Mesodermal cell (in vitro differentiated cells): ENCODE measurements at regions not wholly inside any gene's neighbourhood (a gene's known extent, or its start where the extent isn't known, plus 50 kb on each side); places are given as distances from the start of the nearest gene placed in this dataset.

Experiments
- H3K27ac ChIP-seq: 2 replicates; pipeline ENCODE4 v1.7.0; 2013; ENCODE audit warnings: mild to moderate bottlenecking, low read depth, low read length, moderate library complexity; ENCODE audit not compliant: severe bottlenecking
- H3K36me3 ChIP-seq: 2 replicates; pipeline ENCODE4 v1.7.1; 2013; ENCODE audit warnings: mild to moderate bottlenecking, low read length, moderate library complexity; ENCODE audit not compliant: control insufficient read depth, insufficient read depth
- H3K4me1 ChIP-seq: one replicate; pipeline ENCODE4 v1.7.1; 2013; ENCODE audit warnings: mild to moderate bottlenecking, low read length; ENCODE audit not compliant: insufficient read depth, control insufficient read depth, poor library complexity, severe bottlenecking
- H3K4me3 ChIP-seq: 2 replicates; pipeline ENCODE4 v1.7.0; 2013; ENCODE audit warnings: low read length, control low read depth, mild to moderate bottlenecking; ENCODE audit not compliant: insufficient read depth, poor library complexity, severe bottlenecking; ENCODE audit errors: extremely low read depth
- H3K9me3 ChIP-seq: 2 replicates; pipeline ENCODE4 v1.7.1; 2013; ENCODE audit warnings: mild to moderate bottlenecking, low read length, moderate library complexity; ENCODE audit not compliant: control insufficient read depth
- WGBS, 2 experiments: methylation state at CpG; one replicate each; pipeline ENCODE4 v1.1.5; 2013; ENCODE audit warnings: missing lambda C conversion rate in 2 of 2; ENCODE audit not compliant: insufficient coverage in 2 of 2; 5-methylcytosine and 5-hydroxymethylcytosine counted together

GRCh38 chr6:12383448-12383847 lies 93.3 kb downstream of the EDN1 start:
- 75 to 100% methylated on average over 1 to 3 of the region's 3 CpGs for WGBS, 2 experiments
- H3K36me3 ChIP-seq = no peaks in the 10 kb centered on the region
- no peak overlapping the region for H3K27ac ChIP-seq
- H3K4me1 ChIP-seq = no peaks in the 10 kb centered on the region
- H3K9me3 ChIP-seq = no peaks in the 10 kb centered on the region
- no peak overlapping the region for H3K4me3 ChIP-seq

- no CpG with 5 or more reads among the region's 2 CpGs for WGBS, 2 experiments
- Histone ChIP-seq H3K9me3 (no peaks in the 10 kb centered on the region), H3K27ac (no peak overlapping the region), H3K36me3 (no peaks in the 10 kb centered on the region), H3K4me1 (no peaks in the 10 kb centered on the region), H3K4me3 (no peak overlapping the region)
Observed at GRCh38 chr6:12384357-12384912, 94.3 kb downstream of the EDN1 start.

- WGBS, 2 experiments = 100% methylated on average over 1 of the region's 3 CpGs
- Histone ChIP-seq H3K4me3 (no peak overlapping the region), H3K27ac (no peak overlapping the region), H3K9me3 (no peaks in the 10 kb centered on the region), H3K4me1 (no peaks in the 10 kb centered on the region), H3K36me3 (no peaks in the 10 kb centered on the region)
Observed at GRCh38 chr6:12385316-12385715, 95.2 kb downstream of the EDN1 start.

- WGBS, 2 experiments = 100% methylated on average over 3 to 5 of the region's 5 CpGs
- no peaks in the 10 kb centered on the region for H3K4me1 ChIP-seq
- H3K9me3 ChIP-seq = no peaks in the 10 kb centered on the region
- H3K4me3 ChIP-seq = no peak overlapping the region
- no peak overlapping the region for H3K27ac ChIP-seq
- H3K36me3 ChIP-seq = no peaks in the 10 kb centered on the region
Observed at GRCh38 chr6:12386816-12387215, 96.7 kb downstream of the EDN1 start.

GRCh38 chr6:12391472-12391871 lies 101.3 kb downstream of the EDN1 start:
- no peaks in the 10 kb centered on the region for H3K4me1 ChIP-seq
- H3K36me3 ChIP-seq = no peaks in the 10 kb centered on the region
- no peaks in the 10 kb centered on the region for H3K9me3 ChIP-seq
- H3K4me3 ChIP-seq = no peak overlapping the region
- WGBS, 2 experiments = 90 to 100% methylated on average over 1 to 2 of the region's 3 CpGs
- H3K27ac ChIP-seq = no peak overlapping the region

GRCh38 chr6:12392490-12392889 lies 102.3 kb downstream of the EDN1 start:
- H3K4me1 ChIP-seq = no peaks in the 10 kb centered on the region
- no peak overlapping the region for H3K4me3 ChIP-seq
- 90 to 92% methylated on average over 4 of the region's 6 CpGs for WGBS, 2 experiments
- no peaks in the 10 kb centered on the region for H3K9me3 ChIP-seq
- no peak overlapping the region for H3K27ac ChIP-seq
- no peaks in the 10 kb centered on the region for H3K36me3 ChIP-seq

- WGBS, 2 experiments = no CpG with 5 or more reads among the region's 1 CpG
- H3K4me3 ChIP-seq = no peak overlapping the region
- no peak overlapping the region for H3K27ac ChIP-seq
- H3K4me1 ChIP-seq = no peaks in the 10 kb centered on the region
- no peaks in the 10 kb centered on the region for H3K36me3 ChIP-seq
- no peaks in the 10 kb centered on the region for H3K9me3 ChIP-seq
Observed at GRCh38 chr6:12393100-12393499, 102.9 kb downstream of the EDN1 start.

- H3K4me1 ChIP-seq = no peaks in the 10 kb centered on the region
- H3K4me3 ChIP-seq = no peak overlapping the region
- H3K9me3 ChIP-seq = no peaks in the 10 kb centered on the region
- no peaks in the 10 kb centered on the region for H3K36me3 ChIP-seq
- 100% methylated on average over 1 to 2 of the region's 3 CpGs for WGBS, 2 experiments
- no peak overlapping the region for H3K27ac ChIP-seq
Observed at GRCh38 chr6:12394170-12394569, 104.0 kb downstream of the EDN1 start.

GRCh38 chr6:12395898-12396297 lies 105.7 kb downstream of the EDN1 start:
- Histone ChIP-seq H3K4me1 (no peaks in the 10 kb centered on the region), H3K36me3 (no peaks in the 10 kb centered on the region), H3K4me3 (no peak overlapping the region), H3K27ac (no peak overlapping the region), H3K9me3 (no peaks in the 10 kb centered on the region)
- 70% methylated on average over 2 of the region's 3 CpGs; no CpG with 5 or more reads in 1 of the 2 experiments for WGBS, 2 experiments

- Histone ChIP-seq H3K27ac (no peak overlapping the region), H3K36me3 (no peaks in the 10 kb centered on the region), H3K4me3 (no peak overlapping the region), H3K9me3 (no peaks in the 10 kb centered on the region), H3K4me1 (peaks cover 13% of the 10 kb centered on the region)
- WGBS, 2 experiments = 100% methylated on average over 1 to 3 of the region's 3 CpGs
Observed at GRCh38 chr6:12401200-12401599, 111.0 kb downstream of the EDN1 start.

- Histone ChIP-seq H3K4me3 (no peak overlapping the region), H3K27ac (peak overlapping the region; percentile 2), H3K36me3 (no peaks in the 10 kb centered on the region), H3K4me1 (peaks cover 13% of the 10 kb centered on the region), H3K9me3 (no peaks in the 10 kb centered on the region)
- 83 to 86% methylated on average over 1 to 2 of the region's 2 CpGs for WGBS, 2 experiments
Observed at GRCh38 chr6:12403201-12403826, 113.2 kb downstream of the EDN1 start.
